22Rv1 (cell line): ENCODE measurements at regions not wholly inside any gene's neighbourhood (a gene's known extent, or its start where the extent isn't known, plus 50 kb on each side); places are given as distances from the start of the nearest gene placed in this dataset.

Source experiments
- H3K27ac ChIP-seq: fragments of 450-650 bp; 2 replicates; pipeline ENCODE4 v1.5.1; 2017
- CTCF ChIP-seq: fragments of 450-650 bp; IDR thresholded peaks from 2 replicates; pipeline ENCODE4 v1.5.1; 2017; ENCODE audit warnings: mild to moderate bottlenecking
- ZFX ChIP-seq: fragments of 450-650 bp; IDR thresholded peaks from 2 replicates; pipeline ENCODE4 v1.6.1; 2017; ENCODE audit warnings: antibody characterized with exemption, borderline replicate concordance

DNA sequence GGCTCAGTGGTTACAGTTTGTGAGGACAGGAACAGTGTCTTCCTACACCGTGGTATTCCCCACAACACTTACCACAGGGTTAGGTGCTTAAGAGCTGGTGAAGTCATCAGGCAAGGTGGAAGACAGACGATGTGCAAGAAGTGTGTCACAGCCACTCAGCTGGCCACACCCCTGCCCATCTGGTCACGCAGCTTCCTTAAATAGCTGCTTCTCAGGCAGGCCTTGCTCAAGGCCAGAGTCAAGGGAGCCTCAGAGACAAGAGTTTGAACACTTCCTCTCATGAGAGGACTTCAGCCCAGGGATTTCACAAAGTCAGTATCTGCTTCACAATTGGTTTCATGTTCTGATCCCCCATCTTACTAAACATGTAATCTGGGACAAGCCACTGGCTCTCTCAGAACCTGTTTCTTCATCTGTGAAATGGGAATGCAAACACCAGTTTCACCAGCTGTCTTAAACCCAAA lies 80.3 kb upstream of the FRY start:
- TF ChIP-seq ZFX (no peak), CTCF (no peak)
- no peak overlapping the region for H3K27ac ChIP-seq

DNA sequence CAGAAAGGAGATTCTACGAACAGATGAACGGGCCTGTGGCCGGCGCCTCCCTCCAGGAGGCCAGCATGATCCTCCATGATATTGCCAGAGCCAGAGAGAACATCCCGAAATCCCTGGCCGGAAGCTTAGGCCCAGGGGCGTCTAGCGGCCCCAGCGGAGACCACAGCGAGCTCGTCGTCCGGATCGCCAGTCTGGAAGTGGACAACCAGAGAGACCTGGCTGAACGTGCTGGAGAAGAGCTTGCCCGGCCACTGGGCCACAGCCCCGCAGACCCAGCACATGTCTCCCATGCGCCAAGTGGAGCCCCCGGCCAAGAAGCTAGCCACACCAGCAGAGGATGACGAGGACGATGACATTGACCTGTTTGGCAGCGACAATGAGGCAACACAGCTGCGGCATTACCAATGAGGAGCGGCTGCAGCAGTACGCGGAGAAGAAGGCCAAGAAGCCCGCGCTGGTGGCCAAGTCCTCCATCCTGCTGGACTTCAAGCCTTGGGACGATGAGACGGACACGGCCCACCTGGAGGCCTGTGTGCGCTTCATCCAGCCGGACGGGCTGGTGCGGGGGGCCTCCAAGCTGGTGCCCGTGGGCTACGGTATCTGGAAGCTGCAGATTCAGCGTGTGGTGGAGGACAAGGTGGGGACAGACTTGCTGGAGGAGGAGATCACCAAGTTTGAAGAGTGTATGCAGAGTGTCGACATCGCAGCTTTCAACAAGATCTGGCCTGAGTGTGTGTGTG lies 78.8 kb upstream of the FRY start:
- TF ChIP-seq ZFX, result no peak
- TF ChIP-seq CTCF, result no peak
- no peak overlapping the region for H3K27ac ChIP-seq

GRCh38 chr13:31955101-31955500 lies 76.5 kb upstream of the FRY start:
- H3K27ac ChIP-seq, result no peak overlapping the region
- TF ChIP-seq ZFX (no peak), CTCF (no peak)

DNA sequence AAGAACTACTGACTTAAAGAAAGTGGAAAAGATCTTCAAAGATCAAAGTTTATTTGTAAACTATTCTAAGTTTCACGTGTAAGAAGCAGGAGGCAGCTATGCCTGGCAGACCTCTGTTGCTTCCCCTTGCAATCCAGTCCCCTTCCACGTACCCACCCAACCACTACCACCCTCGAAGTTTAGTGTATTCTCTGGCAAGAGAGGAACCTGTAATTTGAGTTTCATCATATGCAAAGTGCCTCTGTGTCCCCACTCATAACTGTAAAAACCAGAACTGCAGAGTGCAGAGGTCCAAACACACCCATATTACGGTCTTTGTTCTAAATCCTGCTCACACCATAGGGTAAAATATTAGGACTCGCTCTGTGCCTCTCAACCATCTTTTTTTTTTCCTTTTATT lies 75.8 kb upstream of the FRY start:
- no peak overlapping the region for H3K27ac ChIP-seq
- TF ChIP-seq CTCF (no peak), ZFX (no peak)

GRCh38 chr13:31956980-31957644 lies 74.5 kb upstream of the FRY start:
- TF ChIP-seq CTCF (no peak), ZFX (no peak)
- no peak overlapping the region for H3K27ac ChIP-seq

- no peak overlapping the region for H3K27ac ChIP-seq
- TF ChIP-seq ZFX, result no peak
- TF ChIP-seq CTCF, result no peak
These were observed 73.8 kb upstream of the FRY start for GRCh38 chr13:31957772-31958171.

GRCh38 chr13:31962731-31963370 lies 68.7 kb upstream of the FRY start:
- TF ChIP-seq CTCF, result no peak
- TF ChIP-seq ZFX, result no peak
- no peak overlapping the region for H3K27ac ChIP-seq
